Stimulated activated CD4-positive, alpha-beta T cell treated with anti-CD3 and anti-CD28 coated beads, TNF-alpha, amount 100 ng/mL, for 24 hours (primary cell): ENCODE measurements at regions not wholly inside any gene's neighbourhood (a gene's known extent, or its start where the extent isn't known, plus 50 kb on each side); places are given as distances from the start of the nearest gene placed in this dataset.
"Not testable (repeated sequence)": the region's sequence is repeated elsewhere in the genome, so short reads cannot be mapped to it uniquely, and the experiment has no call there.

ENCODE experiments used
- DNase-seq, 3 experiments: peaks; one replicate each; pipeline ENCODE4 v3.0.0-alpha.2; 2020; ENCODE audit warnings: low read depth in 3 of 3

- DNase-seq, result no peak
These were observed 141.4 kb downstream of the KCNRG start for GRCh38 chr13:50156561-50157127.

- no peak for DNase-seq
These were observed 143.3 kb downstream of the KCNRG start for GRCh38 chr13:50158385-50159165.

GRCh38 chr13:50159607-50160006 lies 144.4 kb downstream of the KCNRG start:
- DNase-seq, result no peak

DNA sequence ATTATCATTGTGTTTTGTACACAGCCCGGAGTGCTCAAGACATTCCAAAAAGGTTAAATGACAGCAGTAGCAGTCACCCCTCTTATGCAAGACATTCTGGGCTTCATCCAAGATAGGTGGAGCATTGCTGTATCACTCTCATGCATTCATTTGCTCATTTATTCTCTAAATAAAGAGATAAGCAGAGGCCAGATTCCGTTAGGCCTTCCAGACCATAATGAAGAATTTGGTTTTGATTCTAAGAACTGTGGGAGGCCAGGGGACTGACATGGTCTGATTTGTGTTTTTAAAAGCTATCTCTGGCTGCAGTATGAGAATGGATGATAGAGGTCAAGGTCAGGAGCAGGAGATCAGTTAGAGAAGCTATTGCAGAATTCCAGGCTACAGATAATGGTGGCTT lies 145.8 kb downstream of the KCNRG start:
- no peak for DNase-seq

- DNase-seq, result no peak
These were observed 146.8 kb downstream of the KCNRG start for GRCh38 chr13:50162001-50162400.

- no peak for DNase-seq
These were observed 147.3 kb downstream of the KCNRG start for GRCh38 chr13:50162567-50162966.

- DNase-seq, result no peak
These were observed 152.1 kb downstream of the KCNRG start for GRCh38 chr13:50167224-50167947.

- no peak for DNase-seq
These were observed 152.7 kb downstream of the KCNRG start for GRCh38 chr13:50167967-50168366.

DNA sequence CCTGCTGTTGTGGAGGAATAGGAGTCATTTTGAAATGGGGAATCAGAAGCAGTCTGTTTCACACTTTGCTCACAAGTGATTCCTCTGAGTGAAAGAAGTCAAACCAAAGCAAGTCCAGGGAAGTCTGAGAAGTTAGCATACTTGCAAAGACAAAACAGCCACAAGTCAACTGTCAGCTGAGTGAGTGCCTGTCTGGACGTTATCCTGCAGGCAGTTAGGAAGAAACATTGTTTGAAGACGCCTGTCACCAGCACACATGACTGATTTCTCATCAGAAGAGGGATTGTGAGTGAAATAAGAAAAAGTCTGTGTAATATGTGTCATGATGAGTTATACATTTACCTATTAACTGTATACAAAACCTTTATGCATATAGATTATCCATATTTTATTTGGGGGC lies 153.5 kb downstream of the KCNRG start:
- DNase-seq, result no peak

- no peak for DNase-seq
These were observed 155.3 kb downstream of the KCNRG start for GRCh38 chr13:50170447-50171037.

DNA sequence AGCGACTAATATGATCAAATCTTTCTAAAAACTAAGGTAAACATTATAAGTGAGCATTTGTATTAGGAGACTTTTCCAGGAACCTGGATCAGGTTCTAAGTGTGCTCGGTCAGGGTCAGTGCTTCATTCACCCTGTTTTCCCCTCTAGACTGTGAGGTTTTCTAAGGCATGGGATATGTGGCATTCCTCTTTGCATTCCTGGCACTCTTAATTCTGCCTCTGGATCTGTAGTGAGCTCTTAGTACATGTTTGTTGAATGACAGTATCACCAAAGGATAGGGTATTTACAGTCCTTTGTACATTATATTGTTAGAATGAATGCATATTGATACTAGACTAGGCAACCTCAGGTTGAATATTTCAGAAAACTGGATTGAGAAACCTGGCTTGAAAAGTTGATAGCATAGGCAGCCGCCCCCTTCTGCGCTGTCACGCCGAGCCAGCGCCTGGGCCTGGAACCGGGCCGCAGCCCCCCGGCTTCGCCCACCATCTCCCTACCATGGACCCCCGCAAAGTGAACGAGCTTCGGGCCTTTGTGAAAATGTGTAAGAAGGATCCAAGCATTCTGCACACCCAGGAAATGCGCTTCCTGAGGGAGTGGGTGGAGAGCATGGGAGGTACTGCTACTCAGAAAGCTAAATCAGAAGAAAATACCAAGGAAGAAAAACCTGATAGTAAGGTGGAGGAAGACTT lies 156.5 kb downstream of the KCNRG start:
- no peak for DNase-seq

GRCh38 chr13:50173045-50173444 lies 157.8 kb downstream of the KCNRG start:
- not testable (repeated sequence) for DNase-seq

DNA sequence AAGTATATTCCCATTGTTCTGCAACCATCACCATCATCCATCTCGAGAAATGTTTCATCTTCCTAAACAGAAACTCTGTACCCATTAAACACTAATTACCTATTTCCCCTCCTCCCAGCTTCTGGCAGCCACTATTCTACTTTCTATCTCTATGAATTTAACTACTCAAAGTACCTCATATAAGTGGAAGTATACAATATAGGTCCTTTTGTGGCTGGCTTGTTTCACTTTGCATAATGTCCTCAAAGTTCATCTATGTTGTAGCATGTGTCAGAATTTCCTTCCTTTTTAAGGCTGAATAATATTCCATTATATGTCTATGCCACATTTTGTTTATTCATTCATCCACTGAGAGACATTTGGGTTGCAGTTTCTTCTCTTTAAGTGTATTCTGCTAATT lies 159.4 kb downstream of the KCNRG start:
- no peak for DNase-seq

DNA sequence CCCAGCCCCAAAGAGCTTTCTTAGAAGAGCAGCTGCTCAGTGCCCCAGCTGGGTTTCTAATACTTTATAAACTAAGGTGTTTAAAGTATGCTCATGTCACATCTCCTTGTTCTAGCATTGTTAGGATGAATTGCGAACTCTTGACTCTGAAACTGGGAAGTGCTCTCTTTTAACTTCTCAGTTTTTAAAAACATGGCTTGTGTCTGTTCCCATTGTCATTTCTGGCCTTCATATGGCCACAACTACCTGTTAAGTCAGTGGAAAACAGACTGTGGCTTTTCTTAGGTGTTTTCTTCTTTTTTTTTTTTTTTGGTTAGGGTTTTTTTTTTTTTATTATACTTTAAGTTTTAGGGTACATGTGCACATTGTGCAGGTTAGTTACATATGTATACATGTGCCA lies 164.7 kb downstream of the KCNRG start:
- DNase-seq, result no peak

GRCh38 chr13:50185769-50186763 lies 170.8 kb downstream of the KCNRG start:
- not testable (repeated sequence) for DNase-seq

DNA sequence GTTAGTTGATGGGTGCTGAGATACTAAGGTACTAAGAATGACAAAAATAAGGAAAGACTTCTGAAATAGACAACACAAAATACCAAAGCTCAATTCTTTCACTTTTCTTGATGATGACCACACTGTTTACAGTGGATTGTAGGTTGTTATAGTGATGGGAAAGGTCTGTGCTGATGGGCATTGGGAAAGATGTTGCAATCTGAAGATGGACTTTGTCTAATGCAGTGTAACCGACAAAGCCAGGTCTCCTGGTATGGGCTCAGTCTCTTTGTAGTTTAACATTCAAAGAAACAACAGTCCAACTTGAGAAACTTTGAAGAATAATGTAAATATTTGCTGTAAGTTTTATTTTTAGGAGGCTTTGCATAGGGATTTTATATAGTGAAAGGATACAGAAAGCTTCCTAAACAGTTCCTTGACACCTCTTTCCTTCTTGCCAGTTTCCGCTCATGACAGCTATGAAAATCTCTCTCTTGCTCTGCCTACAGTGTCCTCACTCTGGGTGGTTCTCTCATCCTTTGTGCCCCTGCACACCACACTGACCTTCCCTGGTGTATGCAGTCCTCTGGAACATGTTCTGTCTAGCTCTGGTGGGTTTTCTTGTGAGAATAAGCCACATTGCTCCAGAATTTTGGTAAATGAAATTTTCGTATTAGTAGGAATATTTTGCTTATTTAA lies 172.2 kb downstream of the KCNRG start:
- DNase-seq, result no peak

DNA sequence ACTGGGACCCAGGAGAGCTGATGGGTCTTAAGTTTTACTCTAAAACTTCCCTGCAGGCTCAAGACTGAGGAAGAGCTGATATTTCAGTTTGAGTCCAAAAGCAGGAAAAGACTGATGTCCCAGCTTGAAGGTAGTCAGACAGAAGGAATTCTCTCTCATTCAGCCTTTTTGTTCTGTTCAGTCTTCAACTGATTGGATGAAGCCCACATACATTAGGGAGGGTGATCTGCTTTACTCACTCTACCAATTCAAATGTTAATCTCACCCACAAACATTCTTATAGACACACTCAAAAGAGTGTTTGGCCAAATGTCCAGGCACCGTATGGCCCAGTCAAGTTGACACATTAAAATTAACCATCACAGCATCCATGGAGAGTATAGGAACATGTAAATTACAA lies 173.5 kb downstream of the KCNRG start:
- DNase-seq, result no peak

- no peak for DNase-seq
These were observed 174.2 kb downstream of the KCNRG start for GRCh38 chr13:50189450-50189849.

- no peak for DNase-seq
These were observed 175.8 kb downstream of the KCNRG start for GRCh38 chr13:50191004-50191403.

DNA sequence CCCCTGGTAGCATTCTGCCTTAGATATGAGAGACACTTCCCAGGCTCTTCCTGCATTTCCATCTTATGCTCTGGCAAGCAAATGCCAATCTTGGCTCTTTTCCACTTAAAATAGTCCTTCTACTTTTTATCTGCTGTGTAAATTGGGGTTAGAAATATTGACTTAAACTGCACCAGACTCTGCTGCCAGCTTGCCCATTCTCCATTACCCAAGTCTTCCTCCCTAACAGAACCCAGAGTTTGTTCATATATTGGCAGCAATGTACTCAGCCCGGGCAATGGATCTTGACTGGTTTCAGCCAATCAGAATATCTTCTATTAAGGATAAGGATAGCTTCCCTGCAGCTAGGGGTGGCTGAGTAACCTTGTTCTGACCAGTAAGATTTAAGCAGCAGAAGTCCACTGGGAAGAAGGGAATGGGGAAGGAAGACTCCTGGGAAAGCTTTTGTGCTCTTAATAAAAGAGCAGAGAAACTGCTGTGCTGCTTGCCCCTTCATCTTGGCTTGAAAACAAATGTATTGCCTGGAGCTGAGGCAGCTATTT lies 177.1 kb downstream of the KCNRG start:
- DNase-seq, result no peak
